ENCODE measurements at regions not wholly inside any gene's neighbourhood (a gene's known extent, or its start where the extent isn't known, plus 50 kb on each side); places are given as distances from the start of the nearest gene placed in this dataset.

GRCh38 chr12:68102731-68103130, 56.8 kb downstream of the IFNG start:
- WGBS (ENCODE audit: low lambda C conversion rate) = 50% methylated on average over 2 of the region's 2 CpGs
- CTCF ChIA-PET = interaction anchor here (2.3 kb wide), 1 partner anchor 9 kb away, joined by 5 read pairs; no protein-coding TSS in a partner anchor
- H3K4me3 ChIP-seq (ENCODE audit: low read depth in 2 of 2, low read length in 1 of 2) = no peak overlapping the region

GRCh38 chr12:68102163-68102562, 57.4 kb downstream of the IFNG start:
- Histone ChIP-seq H3K4me3 (ENCODE audit: low read depth in 2 of 2, low read length in 1 of 2) (no peak overlapping the region), H3K27ac (ENCODE audit: low read depth in 2 of 2, low read length in 1 of 2) (no peak overlapping the region), H3K27me3 (ENCODE audit: insufficient read depth) (peaks cover 4% of the 10 kb centered on the region; the same call in 1 of the 2 replicates), H2AFZ (ENCODE audit: low read depth) (no peak overlapping the region), H3K9ac (no peak overlapping the region), H3K4me2 (no peak overlapping the region), H3K9me2 (no peaks in the 10 kb centered on the region), H4K20me1 (ENCODE audit: insufficient read depth) (no peaks in the 10 kb centered on the region), H3K79me2 (ENCODE audit: insufficient read depth) (no peaks in the 10 kb centered on the region), H3K36me3 (replicated peaks in 1 of 2; ENCODE audit: control insufficient read depth in 1 of 2, insufficient read depth in 2 of 2, low read length in 1 of 2) (no peaks in the 10 kb centered on the region), H3K4me1 (ENCODE audit: control insufficient read depth in 1 of 2, insufficient read depth in 2 of 2, low read depth in 1 of 2, low read length in 1 of 2) (no peaks in the 10 kb centered on the region), H3F3A (replicated peaks; ENCODE audit: insufficient read depth) (no peaks in the 10 kb centered on the region), H3K9me3 (no peaks in the 10 kb centered on the region)
- ChIA-PET CTCF (no interaction called here), POLR2A (no interaction called here)
- WGBS (ENCODE audit: low lambda C conversion rate) = 18% methylated on average over 2 of the region's 2 CpGs
- DNase-seq = no peak
- TF ChIP-seq EP300 (IDR thresholded peaks at IDR 0.05; ENCODE audit: borderline replicate concordance in 1 of 2, low read depth in 1 of 2, low read length in 1 of 2) (no peak), REST (IDR thresholded peaks at IDR 0.05; ENCODE audit: low read depth, low read length) (no peak), RCOR1 (IDR thresholded peaks at IDR 0.05; ENCODE audit: low read length) (no peak), USF2 (IDR thresholded peaks at IDR 0.05; ENCODE audit: borderline replicate concordance, low read depth, low read length) (no peak), TCF12 (IDR thresholded peaks at IDR 0.05) (no peak), CTCF (IDR thresholded peaks at IDR 0.05) (no peak), MEF2A (IDR thresholded peaks at IDR 0.05; ENCODE audit: borderline replicate concordance, low read depth) (no peak), JUND (IDR thresholded peaks at IDR 0.05) (no peak), FOXJ3 (CRISPR knock-in tag; IDR thresholded peaks at IDR 0.05) (no peak), EZH2phosphoT487 (IDR thresholded peaks at IDR 0.05; ENCODE audit: borderline replicate concordance, low read depth) (no peak), NRF1 (IDR thresholded peaks at IDR 0.05; ENCODE audit: low read depth, low read length) (no peak)
- TF ChIP-seq, protein P1, sequence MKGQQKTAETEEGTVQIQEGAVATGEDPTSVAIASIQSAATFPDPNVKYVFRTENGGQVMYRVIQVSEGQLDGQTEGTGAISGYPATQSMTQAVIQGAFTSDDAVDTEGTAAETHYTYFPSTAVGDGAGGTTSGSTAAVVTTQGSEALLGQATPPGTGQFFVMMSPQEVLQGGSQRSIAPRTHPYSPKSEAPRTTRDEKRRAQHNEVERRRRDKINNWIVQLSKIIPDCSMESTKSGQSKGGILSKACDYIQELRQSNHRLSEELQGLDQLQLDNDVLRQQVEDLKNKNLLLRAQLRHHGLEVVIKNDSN (IDR thresholded peaks at IDR 0.05; ENCODE audit: borderline replicate concordance, low read depth) = no peak

More at GRCh38 chr12:68102731-68103130, 56.8 kb downstream of the IFNG start:
- Histone ChIP-seq H3K27ac (ENCODE audit: low read depth in 2 of 2, low read length in 1 of 2) (no peak overlapping the region), H3K9me2 (no peaks in the 10 kb centered on the region), H3K4me1 (ENCODE audit: control insufficient read depth in 1 of 2, insufficient read depth in 2 of 2, low read depth in 1 of 2, low read length in 1 of 2) (no peaks in the 10 kb centered on the region), H3K4me2 (no peak overlapping the region), H3K9ac (no peak overlapping the region), H3K27me3 (ENCODE audit: insufficient read depth) (peaks cover 4% of the 10 kb centered on the region; the same call in 1 of the 2 replicates), H3F3A (replicated peaks; ENCODE audit: insufficient read depth) (no peaks in the 10 kb centered on the region), H3K79me2 (ENCODE audit: insufficient read depth) (no peaks in the 10 kb centered on the region), H4K20me1 (ENCODE audit: insufficient read depth) (no peaks in the 10 kb centered on the region), H2AFZ (ENCODE audit: low read depth) (no peak overlapping the region), H3K36me3 (replicated peaks in 1 of 2; ENCODE audit: control insufficient read depth in 1 of 2, insufficient read depth in 2 of 2, low read length in 1 of 2) (no peaks in the 10 kb centered on the region), H3K9me3 (no peaks in the 10 kb centered on the region)
- POLR2A ChIA-PET = no interaction called here
- TF ChIP-seq RCOR1 (IDR thresholded peaks at IDR 0.05; ENCODE audit: low read length) = no peak
- TF ChIP-seq FOXJ3 (CRISPR knock-in tag; IDR thresholded peaks at IDR 0.05) = no peak
- TF ChIP-seq NFIC (IDR thresholded peaks at IDR 0.05; ENCODE audit: borderline replicate concordance) = no peak
- TF ChIP-seq TCF12 (IDR thresholded peaks at IDR 0.05) = no peak
- TF ChIP-seq, protein P2, sequence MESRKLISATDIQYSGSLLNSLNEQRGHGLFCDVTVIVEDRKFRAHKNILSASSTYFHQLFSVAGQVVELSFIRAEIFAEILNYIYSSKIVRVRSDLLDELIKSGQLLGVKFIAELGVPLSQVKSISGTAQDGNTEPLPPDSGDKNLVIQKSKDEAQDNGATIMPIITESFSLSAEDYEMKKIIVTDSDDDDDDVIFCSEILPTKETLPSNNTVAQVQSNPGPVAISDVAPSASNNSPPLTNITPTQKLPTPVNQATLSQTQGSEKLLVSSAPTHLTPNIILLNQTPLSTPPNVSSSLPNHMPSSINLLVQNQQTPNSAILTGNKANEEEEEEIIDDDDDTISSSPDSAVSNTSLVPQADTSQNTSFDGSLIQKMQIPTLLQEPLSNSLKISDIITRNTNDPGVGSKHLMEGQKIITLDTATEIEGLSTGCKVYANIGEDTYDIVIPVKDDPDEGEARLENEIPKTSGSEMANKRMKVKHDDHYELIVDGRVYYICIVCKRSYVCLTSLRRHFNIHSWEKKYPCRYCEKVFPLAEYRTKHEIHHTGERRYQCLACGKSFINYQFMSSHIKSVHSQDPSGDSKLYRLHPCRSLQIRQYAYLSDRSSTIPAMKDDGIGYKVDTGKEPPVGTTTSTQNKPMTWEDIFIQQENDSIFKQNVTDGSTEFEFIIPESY (IDR thresholded peaks at IDR 0.05; ENCODE audit: borderline replicate concordance, low read depth) = no peak
- no peak for TF ChIP-seq EP300 (IDR thresholded peaks at IDR 0.05; ENCODE audit: borderline replicate concordance in 1 of 2, low read depth in 1 of 2, low read length in 1 of 2)
- no peak for TF ChIP-seq CHD2 (IDR thresholded peaks at IDR 0.05; ENCODE audit: low read length, partially characterized antibody)
- TF ChIP-seq SMC3 (IDR thresholded peaks at IDR 0.05; ENCODE audit: low read depth, low read length) = no peak
- TF ChIP-seq YY1 (IDR thresholded peaks at IDR 0.05; ENCODE audit: low read depth) = no peak
- no peak for TF ChIP-seq GATA2 (CRISPR knock-in tag; IDR thresholded peaks at IDR 0.05)
- TF ChIP-seq TEAD4 (IDR thresholded peaks at IDR 0.05; ENCODE audit: borderline replicate concordance, insufficient read depth) = no peak
- no peak for DNase-seq
